ENCODE measurements at regions not wholly inside any gene's neighbourhood (a gene's known extent, or its start where the extent isn't known, plus 50 kb on each side); places are given as distances from the start of the nearest gene placed in this dataset.

DNA sequence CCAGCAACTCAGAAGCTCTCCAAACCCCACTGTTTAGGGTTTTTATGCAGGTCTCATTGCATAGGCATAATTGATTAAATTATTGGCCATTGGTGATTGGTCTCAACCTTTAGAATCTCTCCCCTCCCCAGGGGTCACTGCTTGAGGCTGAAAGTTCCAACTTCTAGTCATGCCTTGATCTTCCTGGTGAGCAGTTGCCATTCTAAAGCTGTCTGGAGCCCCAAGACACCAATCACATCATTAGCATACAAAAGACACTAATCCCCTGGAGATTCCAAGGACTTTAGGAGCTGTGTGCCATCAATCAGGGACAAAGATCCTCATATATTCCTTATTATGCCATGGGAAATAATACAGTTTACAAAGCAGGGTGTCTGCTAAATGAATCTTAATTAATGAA, 863.4 kb upstream of the KLHL29 start:
- H3K4me3 ChIP-seq (ENCODE audit: low read depth, low read length): no peak overlapping the region
- TF ChIP-seq, protein P1, sequence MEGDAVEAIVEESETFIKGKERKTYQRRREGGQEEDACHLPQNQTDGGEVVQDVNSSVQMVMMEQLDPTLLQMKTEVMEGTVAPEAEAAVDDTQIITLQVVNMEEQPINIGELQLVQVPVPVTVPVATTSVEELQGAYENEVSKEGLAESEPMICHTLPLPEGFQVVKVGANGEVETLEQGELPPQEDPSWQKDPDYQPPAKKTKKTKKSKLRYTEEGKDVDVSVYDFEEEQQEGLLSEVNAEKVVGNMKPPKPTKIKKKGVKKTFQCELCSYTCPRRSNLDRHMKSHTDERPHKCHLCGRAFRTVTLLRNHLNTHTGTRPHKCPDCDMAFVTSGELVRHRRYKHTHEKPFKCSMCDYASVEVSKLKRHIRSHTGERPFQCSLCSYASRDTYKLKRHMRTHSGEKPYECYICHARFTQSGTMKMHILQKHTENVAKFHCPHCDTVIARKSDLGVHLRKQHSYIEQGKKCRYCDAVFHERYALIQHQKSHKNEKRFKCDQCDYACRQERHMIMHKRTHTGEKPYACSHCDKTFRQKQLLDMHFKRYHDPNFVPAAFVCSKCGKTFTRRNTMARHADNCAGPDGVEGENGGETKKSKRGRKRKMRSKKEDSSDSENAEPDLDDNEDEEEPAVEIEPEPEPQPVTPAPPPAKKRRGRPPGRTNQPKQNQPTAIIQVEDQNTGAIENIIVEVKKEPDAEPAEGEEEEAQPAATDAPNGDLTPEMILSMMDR (IDR thresholded peaks at IDR 0.05; ENCODE audit: low read depth, low read length): no peak

DNA sequence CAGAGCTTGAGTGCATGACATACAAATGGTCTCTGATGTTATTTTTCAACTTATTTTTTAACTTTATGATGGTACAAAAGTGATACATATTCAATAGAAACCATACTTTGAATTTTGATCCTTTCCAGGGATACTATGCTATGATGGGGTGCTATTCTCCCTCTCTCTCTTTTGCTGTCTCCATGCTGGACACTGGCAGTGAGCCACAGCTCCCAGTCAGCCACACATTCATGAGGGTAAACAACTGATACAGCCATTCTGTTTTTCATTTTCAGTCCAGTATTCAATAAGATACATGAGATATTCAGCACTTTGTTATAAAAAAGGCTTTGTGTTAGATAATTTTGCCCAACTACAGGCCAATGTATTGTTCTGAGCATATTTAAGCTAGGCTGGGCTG, 859.3 kb upstream of the KLHL29 start:
- no peak overlapping the region for H3K4me3 ChIP-seq (ENCODE audit: low read depth, low read length)
- TF ChIP-seq, protein P1 (IDR thresholded peaks at IDR 0.05; ENCODE audit: low read depth, low read length): no peak

DNA sequence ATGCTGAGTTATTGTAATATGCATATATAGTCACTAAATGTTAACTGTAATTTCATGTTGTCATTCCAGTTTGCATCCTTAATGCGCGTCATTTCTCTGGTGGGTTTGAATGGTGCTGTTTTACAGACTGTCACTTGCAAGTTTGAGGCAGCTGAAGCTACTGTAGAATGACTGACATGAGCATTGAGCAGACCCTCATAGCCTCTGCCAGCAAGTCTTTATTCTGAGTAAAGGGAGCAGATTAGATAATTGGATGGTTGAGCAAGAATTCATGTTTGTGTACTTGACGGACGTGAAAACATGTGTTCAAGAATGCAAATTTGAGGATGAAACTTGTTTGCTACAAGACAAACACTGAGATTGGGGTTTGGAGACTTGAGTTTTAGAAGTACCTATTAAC, 854.8 kb upstream of the KLHL29 start:
- H3K4me3 ChIP-seq (ENCODE audit: low read depth, low read length): no peak overlapping the region
- TF ChIP-seq, protein P1 (IDR thresholded peaks at IDR 0.05; ENCODE audit: low read depth, low read length): no peak

DNA sequence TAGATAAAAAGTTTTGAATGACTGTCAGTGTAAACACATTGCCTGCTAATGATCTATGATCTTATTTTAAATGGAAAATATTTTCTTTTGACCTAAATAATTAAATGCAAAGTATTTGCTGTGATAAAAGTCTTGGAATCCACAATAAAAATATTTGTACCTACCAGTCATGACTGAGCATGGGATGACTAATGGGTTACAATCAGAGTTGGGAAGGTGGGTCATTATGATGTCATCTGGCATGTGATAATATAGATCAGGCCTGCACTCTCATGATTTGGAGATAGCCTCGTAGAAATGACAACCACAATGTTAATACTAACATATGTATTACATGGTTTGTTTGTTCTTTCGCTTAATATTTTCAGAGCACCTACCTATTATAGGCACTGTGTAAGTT, 848.8 kb upstream of the KLHL29 start:
- TF ChIP-seq, protein P1 (IDR thresholded peaks at IDR 0.05; ENCODE audit: low read depth, low read length): no peak
- no peak overlapping the region for H3K4me3 ChIP-seq (ENCODE audit: low read depth, low read length)

DNA sequence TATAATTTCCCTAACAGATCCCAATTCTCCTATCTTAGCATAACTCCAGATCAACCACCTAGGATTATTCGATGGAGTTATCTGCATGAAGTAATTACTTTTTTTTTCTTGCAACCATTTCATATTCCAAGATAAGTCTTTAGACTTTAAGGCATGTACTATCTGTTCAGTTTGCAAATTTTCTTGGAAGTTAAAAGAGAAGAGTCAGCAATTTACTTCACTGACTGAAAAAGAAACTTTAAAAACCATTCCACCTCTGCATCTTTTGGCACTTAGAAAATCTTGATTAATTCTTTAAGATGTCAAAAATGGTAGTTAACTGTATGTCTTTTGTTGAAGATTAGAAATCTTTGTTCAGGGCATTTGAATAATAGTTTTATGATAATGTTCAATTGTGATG, 830.5 kb upstream of the KLHL29 start:
- H3K4me3 ChIP-seq (ENCODE audit: low read depth, low read length): no peak overlapping the region
- TF ChIP-seq, protein P1 (IDR thresholded peaks at IDR 0.05; ENCODE audit: low read depth, low read length): no peak

DNA sequence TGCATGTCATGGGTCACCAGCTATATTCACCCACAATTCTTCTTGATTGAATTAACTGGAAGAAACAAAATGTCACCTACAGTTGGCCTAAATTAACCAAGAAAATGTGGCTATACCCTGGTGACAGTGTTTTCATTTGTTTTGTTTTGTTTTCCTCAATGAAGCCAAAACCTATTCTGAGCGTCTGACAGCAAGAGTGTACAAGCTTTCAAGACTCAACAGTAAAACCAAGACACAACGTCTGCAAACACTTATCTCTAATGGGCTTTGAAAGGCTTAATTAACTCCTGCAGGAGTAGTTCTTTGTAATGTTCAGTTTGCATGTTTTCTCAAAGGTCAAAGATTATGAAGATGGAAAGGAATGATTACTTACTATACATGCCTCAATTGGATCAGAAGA, 827.6 kb upstream of the KLHL29 start:
- TF ChIP-seq, protein P1 (IDR thresholded peaks at IDR 0.05; ENCODE audit: low read depth, low read length): no peak
- no peak overlapping the region for H3K4me3 ChIP-seq (ENCODE audit: low read depth, low read length)

DNA sequence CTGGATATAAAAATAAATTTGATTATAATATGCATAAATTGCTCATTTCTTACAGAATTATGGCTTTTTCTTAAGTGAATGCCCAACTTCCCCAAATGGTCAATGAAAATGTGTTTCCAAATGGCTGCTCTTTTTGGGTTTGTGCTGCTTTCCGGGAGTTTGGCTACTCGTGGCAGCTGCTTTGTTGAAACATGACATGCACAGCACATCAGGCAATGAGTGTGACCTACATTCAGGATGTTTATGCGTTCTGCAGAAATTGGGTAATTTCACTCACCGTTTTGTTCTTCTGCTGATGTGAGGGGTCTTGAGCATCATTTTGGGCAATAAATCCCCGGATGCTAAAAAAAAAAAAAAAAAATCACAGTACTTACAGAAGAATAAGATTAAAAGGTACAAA, 825.0 kb upstream of the KLHL29 start:
- H3K4me3 ChIP-seq (ENCODE audit: low read depth, low read length): no peak overlapping the region

More for the DNA sequence above, 825.0 kb upstream of the KLHL29 start:
- TF ChIP-seq, protein P1 (IDR thresholded peaks at IDR 0.05; ENCODE audit: low read depth, low read length): no peak
